HG02870 (cell line): ENCODE measurements at regions not wholly inside any gene's neighbourhood (a gene's known extent, or its start where the extent isn't known, plus 50 kb on each side); places are given as distances from the start of the nearest gene placed in this dataset.
"Not testable (repeated sequence)": the region's sequence is repeated elsewhere in the genome, so short reads cannot be mapped to it uniquely, and the experiment has no call there.

Source experiments
- ATAC-seq: cut with Tn5 transposase; IDR thresholded peaks from one replicate; pipeline ENCODE4 v1.9.1; 2021; ENCODE audit warnings: mild to moderate bottlenecking, moderate library complexity; ENCODE audit not compliant: unreplicated experiment

DNA sequence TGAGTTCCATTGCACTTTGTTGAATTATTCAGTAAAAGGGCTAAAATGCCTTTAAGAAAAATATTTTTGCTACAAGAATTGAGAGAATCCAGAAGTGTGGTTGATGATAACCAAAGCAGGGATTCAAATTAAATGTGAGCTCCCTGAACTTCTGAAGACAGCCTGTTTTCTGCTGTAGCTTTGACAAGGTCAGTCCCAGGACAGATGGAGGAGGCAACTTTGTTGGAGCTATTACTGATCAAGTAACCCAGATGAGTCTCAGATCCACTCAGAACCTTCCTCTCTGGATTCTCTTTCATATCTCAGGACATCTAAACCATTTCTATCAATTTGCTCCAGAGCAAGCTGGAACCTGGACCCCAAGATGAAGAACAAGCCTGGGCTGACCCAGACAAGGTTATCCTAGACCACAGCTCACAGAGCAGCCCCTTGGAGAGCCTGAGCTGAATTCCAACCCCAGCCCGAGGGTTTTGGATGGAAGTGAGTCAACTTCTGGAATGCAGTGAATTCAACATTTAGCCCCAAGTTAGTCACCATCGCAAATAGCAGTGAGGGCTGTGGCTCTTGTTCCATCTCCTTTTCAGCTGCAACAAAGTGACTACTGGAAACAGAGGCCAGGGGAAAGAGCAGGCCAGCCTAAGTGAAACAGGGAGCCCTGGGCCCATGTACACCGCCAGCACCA, 137.8 kb upstream of the TSC22D1 start:
- no peak for ATAC-seq

DNA sequence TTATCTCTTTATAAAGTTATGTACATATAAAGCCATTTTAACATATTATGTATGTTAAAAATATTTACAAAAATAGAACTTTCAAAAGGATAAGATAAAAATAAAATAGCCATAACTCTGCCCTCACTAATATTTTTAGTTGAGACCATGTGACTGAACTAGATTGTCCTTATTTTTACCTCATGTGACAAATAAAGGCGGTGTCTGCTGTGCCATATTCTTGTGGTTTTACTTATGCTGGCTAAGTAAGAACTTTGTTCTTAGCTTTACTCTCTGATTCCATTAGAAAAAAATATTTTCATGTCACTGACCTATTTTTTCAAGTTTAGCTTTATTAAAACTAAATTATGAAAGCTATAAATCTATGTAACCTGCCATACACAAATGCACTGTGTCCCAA, 135.6 kb upstream of the TSC22D1 start:
- ATAC-seq, result no peak

DNA sequence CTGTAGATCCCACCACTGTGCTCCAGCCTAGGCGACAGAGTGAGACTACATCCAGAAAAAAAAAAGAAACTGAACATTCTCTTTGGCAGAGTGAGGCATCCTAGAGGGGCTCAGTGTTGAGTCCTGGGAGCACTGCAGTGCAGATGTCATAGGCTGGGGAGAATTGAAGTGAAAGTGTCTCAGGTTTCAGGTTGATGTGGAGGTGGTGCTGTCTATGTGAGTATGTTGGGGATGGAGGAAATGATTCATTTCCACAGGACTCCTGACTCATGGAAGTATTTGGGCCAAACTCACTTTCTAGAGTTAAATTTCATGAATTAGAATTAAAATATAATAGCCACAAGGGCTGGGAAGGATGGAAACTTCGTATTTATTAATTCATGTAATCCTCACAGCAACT, 134.4 kb upstream of the TSC22D1 start:
- peak; percentile 95 for ATAC-seq

DNA sequence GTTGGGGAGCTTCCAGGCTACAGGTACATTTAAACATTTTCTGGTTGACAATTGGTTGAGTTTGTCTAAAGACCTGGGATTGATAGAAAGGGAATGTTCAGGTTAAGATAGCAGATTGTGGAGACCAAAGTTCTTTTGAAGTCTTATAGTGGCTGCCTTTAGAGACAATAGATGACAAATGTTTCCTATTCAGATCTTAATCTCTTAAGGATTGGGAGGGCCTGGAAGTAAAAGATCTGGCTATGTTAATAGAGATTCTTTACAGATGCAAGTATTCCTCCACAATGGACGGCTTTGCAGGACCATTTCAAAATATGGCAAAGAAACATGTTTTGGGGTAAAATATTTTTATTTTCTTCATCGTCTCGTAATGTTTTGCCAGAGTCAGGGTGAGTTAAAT, 128.7 kb upstream of the TSC22D1 start:
- ATAC-seq, result not testable (repeated sequence)

DNA sequence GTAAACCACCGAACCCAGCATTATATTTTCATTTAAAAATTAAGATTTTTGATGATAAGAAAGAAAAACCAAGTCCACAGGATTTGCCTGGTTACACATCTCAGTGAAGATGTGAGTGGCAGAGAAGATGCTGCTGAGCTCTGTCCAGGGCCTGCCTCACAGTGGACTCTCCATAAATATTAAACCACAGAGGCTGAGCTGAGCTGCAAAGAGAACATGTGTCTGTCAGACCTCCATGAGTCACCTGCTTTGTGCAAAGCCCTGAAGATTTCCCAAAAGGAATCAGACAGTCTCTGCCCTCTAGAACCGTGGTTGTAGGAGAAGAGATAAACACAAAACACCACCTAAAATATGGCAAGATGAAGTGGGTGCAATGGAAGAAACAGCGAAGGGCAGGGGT, 127.2 kb upstream of the TSC22D1 start:
- ATAC-seq, result no peak

DNA sequence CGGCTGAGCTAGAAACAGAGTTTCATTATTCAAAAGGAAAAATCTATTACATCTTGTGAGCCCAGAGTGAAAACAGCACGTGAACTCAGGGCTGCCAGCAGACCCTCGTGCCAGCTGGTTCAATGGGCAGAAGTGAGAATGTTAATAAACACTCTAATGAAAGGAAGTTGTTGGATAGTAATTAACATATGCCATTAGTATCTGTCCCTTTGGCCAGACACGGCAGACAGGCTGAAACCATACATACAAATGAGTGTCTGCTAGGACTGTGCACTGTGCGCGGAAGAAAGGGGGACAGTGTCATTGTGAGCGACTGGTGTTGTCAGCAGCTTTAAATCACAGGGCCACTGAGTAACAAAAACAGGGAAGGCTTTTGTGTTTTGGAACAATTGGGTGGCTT, 121.9 kb upstream of the TSC22D1 start:
- no peak for ATAC-seq

- ATAC-seq, result no peak
Measured at GRCh38 chr13:44697058-44697457, 120.9 kb upstream of the TSC22D1 start.

DNA sequence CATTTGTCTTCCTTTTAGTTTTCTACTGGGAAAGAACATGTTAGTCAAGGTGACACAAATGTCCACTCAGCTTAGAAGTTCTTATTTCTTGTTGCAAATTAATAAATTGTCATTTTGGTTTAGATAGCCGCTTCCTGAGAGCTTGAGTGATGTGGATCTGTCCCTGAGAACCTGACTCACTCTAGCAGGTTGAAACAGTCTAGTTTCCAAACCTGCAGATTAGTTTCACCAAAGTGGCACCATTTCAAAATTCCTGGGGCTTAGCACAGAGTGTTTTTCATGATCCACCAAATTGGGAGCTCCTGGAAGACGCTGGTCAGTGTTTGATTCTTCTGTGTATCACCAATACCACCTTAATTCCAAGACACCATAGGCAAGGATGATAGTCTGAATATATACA, 119.4 kb upstream of the TSC22D1 start:
- no peak for ATAC-seq

GRCh38 chr13:44694842-44695241, 118.7 kb upstream of the TSC22D1 start:
- no peak for ATAC-seq

GRCh38 chr13:44694291-44694690, 118.2 kb upstream of the TSC22D1 start:
- no peak for ATAC-seq

DNA sequence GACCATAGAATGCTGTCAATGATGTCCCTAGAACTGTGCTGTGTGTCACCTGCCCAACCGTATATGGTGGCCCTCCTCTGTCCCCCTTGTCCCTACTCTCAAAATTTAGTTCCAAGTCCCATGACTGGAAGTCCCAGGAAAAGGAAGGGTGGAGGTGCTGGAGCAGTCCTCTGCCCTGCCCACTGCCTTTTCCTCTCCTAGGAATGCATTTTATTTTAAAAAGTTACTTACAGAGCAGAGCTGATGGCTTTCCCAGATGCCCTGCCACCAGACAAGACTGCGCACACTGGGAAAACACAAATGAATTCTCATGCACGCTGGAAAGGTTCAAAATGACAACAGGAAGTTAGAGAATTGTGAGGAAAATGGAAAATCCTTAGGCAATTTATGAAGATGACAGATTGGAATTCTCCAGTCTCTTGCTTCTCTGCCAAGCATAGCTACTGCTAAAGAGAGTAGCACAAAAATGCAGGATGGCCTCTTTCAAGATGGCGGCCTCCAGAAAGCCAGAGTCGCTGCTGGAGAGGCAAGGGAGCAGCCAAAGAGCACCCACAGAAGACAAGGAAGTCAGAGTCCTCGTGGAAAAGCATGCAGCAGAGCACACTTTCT, 117.1 kb upstream of the TSC22D1 start:
- no peak for ATAC-seq

DNA sequence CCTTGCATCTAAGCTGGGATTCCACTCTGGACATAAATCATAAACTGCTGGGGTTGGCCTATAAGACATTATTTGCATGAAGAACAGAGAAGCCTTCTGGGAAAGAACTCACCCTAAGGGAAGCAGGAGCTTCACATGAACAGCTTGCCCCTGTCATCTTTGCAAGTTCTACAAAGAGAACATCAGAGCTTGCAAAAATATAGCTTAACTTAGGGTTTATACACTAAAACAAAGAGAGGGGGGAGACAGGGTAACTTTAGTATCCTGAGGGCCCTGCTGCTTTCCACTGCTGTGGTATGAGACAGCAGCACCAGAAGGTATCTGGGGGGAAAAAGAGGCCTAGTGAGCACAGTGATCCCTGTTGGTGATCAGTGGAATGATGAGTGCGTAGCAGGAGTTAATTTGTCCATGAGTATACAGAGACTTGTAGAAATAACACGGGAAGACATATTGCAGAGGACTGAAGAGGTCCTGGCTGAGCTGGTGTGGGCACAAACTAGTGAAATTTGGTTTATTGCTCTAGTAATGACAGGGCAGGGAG, 116.1 kb upstream of the TSC22D1 start:
- no peak for ATAC-seq

- ATAC-seq, result no peak
Measured at GRCh38 chr13:44690376-44690775, 114.2 kb upstream of the TSC22D1 start.

DNA sequence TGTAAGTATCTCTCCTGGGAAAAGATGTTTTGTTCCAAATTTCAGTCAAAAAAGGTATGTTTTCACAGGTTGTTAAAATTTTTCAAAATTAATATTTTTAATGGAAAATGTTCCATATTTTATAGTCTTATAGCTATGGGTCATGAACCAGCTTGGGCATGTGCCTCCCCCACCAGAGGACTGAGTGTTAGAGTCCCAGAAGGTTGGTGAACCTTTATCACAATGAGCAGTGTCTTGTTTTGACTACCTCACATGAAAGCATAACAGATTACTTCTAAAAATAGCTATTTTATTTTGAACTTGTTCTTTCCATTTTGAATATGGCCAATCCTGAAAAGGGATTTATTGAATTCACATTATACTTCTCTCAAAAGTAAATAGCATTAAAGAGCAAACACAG, 112.5 kb upstream of the TSC22D1 start:
- no peak for ATAC-seq

DNA sequence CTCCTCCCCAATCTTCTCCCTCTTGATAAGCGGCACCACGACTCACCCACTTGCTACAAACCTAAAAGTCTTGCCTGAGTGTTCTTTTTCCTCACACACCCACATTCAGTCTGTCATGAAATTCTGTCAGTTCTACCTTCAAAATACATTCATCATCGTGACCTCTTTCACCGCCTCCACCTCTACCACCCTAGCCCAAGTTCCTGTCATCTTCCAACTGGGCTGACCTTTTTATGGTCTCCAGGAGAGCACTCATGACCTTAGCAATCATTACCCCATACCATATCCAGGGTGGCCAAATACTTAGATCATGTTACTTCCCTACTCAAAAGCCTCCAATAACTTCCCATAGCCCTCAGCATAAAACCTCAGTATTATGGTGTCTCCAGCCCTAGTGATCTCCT, 110.4 kb upstream of the TSC22D1 start:
- no peak for ATAC-seq

GRCh38 chr13:44685641-44686040, 109.5 kb upstream of the TSC22D1 start:
- ATAC-seq, result no peak

DNA sequence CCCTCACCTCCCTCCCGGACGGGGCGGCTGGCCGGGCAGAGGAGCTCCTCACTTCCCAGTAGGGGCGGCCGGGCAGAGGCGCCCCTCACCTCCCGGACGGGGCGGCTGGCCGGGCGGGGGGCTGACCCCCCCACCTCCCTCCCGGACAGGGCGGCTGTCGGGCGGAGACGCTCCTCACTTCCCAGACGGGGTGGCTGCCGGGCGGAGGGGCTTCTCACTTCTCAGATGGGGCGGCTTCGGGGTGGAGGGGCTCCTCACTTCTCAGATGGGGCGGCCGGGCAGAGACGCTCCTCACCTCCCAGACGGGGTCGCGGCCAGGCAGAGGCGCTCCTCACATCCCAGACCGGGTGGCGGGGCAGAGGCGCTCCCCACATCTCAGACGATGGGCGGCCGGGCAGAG, 106.3 kb upstream of the TSC22D1 start:
- not testable (repeated sequence) for ATAC-seq

DNA sequence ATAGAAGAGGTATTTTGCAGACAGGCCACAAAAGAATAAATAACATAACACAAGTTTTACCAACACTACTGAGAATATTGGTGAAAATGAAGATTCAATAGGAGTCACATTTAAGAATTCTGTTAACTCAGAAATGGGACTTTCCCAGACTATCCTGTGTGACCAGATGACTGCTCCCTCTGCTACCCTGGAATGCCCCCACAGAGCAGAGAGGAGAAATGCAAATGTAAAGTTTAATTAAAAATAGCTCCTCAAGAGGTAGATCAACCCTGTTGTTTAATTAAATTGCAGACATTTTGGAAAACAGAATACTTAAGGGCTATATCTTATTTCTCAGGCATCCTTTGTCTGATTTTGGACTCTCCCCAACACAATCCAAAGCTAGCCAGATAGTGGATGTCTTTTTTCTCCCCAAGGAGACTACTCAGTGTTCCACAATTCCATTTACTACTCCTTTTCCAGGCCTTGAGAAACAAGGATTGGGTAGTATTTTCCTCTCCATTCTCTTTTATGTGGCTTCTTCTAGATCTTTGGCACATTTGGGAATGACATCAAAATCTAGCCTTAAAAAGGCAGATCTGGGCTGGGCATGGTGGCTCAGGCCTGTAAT, 104.7 kb upstream of the TSC22D1 start:
- no peak for ATAC-seq

DNA sequence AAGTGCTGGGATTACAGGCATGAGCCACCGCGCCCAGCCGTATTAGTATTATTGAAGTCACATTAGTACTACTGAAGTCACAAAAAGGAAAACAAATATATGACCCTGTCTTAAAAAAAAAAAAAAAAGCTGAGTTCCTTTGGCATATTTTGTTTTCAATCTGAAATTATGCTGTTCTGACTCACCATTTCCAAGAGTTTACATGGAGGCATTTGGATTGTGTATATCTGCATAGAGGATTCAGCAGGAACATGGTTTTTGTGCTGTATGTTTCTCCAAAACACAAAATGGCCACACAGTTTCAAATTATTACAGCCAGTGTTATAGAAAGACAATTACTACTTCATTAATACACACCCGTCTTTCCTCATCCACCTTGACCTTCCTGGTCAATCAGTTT, 103.5 kb upstream of the TSC22D1 start:
- ATAC-seq, result no peak

DNA sequence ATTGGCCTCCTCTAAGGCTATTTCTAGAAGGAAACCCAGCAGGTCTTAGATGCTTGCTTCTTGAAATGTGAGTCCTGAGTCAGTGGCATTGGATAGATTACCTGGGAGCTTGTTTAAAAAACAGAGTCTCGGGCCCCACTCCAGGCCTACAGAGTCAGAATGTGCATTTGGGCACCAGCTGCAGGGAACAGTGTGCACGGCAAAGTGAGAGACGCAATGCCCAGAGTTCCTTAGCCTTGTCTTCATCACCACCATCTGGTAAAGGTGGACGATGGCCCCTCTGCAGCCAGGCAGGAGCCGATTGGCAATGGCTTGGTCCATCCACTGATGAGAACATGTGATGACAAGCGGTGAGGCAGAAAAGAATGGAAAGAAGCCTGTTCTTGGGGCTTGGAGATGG, 102.1 kb upstream of the TSC22D1 start:
- ATAC-seq, result no peak

DNA sequence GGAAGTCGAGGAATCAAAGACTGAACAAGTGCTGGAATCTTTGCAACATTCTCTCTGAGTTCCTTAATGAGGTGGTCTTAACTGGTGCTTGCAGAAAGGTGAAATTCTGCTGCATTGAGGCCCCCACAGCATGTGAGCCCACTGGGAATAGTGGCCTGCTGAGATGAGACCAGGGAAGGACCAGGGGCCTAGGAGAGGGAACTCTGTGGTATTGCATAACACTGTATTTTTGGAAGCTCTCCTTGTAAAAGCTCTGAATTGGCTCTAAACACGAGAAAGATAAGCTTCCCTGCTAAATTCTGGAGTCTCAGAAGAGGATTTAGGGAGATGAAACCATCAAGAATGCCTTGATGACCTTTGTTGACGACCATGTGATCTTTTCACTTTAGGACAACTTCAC, 100.4 kb upstream of the TSC22D1 start:
- no peak for ATAC-seq

- no peak for ATAC-seq
Measured at GRCh38 chr13:44669534-44669933, 93.4 kb upstream of the TSC22D1 start.
